ENCODE measurements at regions not wholly inside any gene's neighbourhood (a gene's known extent, or its start where the extent isn't known, plus 50 kb on each side); places are given as distances from the start of the nearest gene placed in this dataset.

DNA sequence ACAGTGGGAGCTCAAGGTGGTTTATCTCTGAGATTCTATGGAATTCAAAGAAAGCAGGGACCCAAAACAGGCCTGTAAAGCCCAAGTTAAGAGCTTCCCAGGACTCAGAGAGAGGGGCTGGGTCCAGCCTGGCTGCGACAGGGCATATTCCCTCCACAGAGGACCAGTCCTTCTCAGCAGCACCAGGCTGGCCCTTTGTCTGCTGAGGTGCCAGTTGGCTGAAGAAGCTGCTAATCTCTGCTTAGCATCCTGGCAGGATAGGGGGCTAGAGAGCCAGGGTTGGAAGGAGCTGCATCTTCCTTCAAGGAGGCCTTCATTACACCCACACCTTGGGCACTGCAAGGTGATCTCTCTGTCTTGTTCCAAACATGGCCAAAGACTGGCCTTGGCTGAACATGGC, 68.3 kb upstream of the TUNAR start:
- no peak for TF ChIP-seq KLF9 (tag by site-specific recombination; IDR thresholded peaks at IDR 0.05; ENCODE audit: low read depth)
- no peak for TF ChIP-seq ZNF792 (tag by site-specific recombination; IDR thresholded peaks at IDR 0.05)
- no peak for TF ChIP-seq ZIC2 (tag by site-specific recombination; IDR thresholded peaks at IDR 0.05)
- no peak for TF ChIP-seq ZNF155 (tag by site-specific recombination; IDR thresholded peaks at IDR 0.05)
- no peak for TF ChIP-seq ZSCAN16 (tag by site-specific recombination; IDR thresholded peaks at IDR 0.05)
- no peak for TF ChIP-seq CTCF (tag by site-specific recombination; IDR thresholded peaks at IDR 0.05)
- no peak for TF ChIP-seq ZNF530 (tag by site-specific recombination; IDR thresholded peaks at IDR 0.05; ENCODE audit: low read depth)
- TF ChIP-seq, protein P1, sequence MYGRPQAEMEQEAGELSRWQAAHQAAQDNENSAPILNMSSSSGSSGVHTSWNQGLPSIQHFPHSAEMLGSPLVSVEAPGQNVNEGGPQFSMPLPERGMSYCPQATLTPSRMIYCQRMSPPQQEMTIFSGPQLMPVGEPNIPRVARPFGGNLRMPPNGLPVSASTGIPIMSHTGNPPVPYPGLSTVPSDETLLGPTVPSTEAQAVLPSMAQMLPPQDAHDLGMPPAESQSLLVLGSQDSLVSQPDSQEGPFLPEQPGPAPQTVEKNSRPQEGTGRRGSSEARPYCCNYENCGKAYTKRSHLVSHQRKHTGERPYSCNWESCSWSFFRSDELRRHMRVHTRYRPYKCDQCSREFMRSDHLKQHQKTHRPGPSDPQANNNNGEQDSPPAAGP (tag by site-specific recombination; IDR thresholded peaks at IDR 0.05): no peak
- no peak for TF ChIP-seq IKZF3 (tag by site-specific recombination; IDR thresholded peaks at IDR 0.05)
- no peak for TF ChIP-seq ZNF449 (tag by site-specific recombination; IDR thresholded peaks at IDR 0.05)
- TF ChIP-seq MEIS1 (CRISPR knock-in tag; IDR thresholded peaks at IDR 0.05; ENCODE audit: borderline replicate concordance): no peak
- TF ChIP-seq ZNF248 (tag by site-specific recombination; IDR thresholded peaks at IDR 0.05): no peak
- TF ChIP-seq ZNF660 (tag by site-specific recombination; IDR thresholded peaks at IDR 0.05): no peak
